Frontal cortex (tissue), 4 donors: ENCODE measurements at regions not wholly inside any gene's neighbourhood (a gene's known extent, or its start where the extent isn't known, plus 50 kb on each side); places are given as distances from the start of the nearest gene placed in this dataset. TPM values are rescaled to one million over a fixed set of nuclear protein-coding genes. Genes with fewer than 3 reads are reported as not detected.

Experiments used
- DNase-seq, 2 donors: peaks; one replicate each; pipeline ENCODE4 v3.0.0; 2012; ENCODE audit warnings: low spot score in 2 of 2
- FAIRE-seq: peaks from 2 replicates; lab custom pipeline; 2012; peaks lifted over from hg19 to GRCh38; lab: Jason Lieb, UNC
- small RNA-seq: library from RNA; depleted of rRNA; stranded (forward); fragments of <200 nt; gene quantifications from one replicate; pipeline ENCODE3, GENCODE V24; 2014
- donor health status: control.
- donor health status: control.
- donor health status: control.

DNA sequence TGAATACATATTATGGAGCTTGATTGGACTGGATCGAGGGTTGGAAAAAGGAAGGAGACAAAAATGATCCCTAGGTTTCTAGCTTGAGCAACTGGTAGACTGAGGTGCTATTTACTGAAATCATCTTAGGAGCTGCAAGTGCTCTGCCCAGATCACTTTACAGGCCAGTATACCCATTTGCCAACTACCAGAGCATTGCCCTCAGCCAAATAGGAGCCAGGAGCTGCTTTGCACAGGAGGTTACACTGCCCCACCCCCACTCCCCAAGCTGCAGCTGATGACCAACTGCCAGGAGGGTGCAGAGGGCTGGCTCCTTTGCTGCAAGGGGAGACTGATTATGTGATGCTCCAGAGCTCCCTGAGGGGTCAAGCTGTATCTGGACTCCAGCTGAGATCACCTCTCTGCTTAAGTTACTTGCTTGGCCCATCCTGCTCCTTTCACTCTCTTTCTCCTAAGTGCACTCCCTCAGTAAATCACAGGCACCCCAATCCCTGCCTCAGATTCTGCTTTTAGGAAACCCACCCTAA lies 275.4 kb downstream of the ZEB1 start:
- no peak for FAIRE-seq
- no peak for DNase-seq

DNA sequence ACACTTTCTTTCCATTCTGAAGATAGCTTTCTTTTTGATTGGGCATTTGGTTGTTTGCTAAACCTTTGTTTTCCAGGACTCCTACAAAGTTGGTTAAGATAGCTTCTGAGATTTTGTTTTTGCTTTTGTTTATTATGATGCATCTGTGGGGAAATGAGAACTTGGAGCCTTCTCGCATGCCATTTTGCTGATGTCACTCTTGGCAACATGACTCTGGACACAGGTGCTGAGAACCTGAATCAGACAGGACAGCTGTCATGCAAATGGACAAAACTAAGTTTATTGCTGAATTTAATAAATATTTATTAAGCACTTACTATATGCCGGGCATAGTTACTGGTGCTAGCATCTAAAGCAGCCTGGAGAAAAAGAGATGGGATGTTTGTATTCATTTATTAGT lies 274.1 kb downstream of the ZEB1 start:
- FAIRE-seq (no peak), DNase-seq (no peak)

DNA sequence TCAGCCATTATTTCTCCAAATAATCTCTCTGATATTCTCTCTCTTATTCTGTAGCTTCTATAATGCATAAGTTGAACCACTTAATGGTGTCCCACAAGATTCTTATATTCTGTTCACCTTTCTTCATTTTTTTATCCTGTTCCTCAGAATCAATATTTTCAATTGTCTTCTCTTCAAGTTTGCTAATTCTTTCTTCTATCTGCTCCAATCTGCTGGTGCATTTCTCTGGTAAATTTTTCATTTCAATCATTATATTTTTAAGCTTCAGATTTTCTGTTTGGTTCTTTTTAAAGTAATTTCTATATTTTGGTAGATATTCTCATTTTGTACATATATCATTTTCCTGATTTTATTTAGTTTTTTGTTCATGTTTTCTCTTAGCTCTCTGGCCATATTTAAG lies 272.6 kb downstream of the ZEB1 start:
- FAIRE-seq = no peak

DNA sequence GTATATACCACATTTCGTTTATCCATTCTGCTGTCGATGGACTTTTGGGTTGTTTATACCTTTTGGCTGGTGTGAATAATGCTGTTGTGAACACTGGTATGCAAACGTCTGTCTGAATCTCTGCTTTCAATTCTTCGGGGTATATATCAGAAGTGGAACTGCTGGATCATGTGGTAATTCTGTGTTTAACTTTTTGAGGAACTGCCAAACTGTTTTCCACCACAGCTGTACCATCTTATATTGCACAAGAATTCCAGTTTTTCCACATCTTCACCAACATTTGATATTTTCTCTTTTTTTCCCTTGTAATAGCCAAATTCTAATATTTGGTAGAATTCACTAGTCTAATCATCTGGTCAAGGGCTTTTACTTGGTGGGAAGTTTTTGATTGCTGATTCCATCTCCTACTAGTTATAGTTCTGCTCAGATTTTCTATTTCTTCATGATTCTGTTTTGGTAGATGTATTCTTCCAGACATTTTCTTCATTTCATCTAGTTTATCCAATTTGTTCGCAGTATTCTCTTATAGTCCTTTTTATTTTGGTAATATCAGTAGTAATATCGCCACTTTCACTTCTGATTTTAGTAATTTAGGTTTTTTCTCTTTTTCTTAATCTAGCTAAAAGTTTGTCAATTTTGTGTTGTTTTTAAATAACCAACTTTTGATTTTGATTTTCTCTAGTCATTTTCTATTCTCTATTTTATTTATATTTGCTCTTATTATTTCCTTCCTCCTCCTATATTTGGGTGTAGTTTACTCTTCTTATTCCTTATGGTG lies 271.2 kb downstream of the ZEB1 start:
- FAIRE-seq (no peak), DNase-seq (no peak)

More for the DNA sequence above, 272.6 kb downstream of the ZEB1 start:
- DNase-seq = no peak

DNA sequence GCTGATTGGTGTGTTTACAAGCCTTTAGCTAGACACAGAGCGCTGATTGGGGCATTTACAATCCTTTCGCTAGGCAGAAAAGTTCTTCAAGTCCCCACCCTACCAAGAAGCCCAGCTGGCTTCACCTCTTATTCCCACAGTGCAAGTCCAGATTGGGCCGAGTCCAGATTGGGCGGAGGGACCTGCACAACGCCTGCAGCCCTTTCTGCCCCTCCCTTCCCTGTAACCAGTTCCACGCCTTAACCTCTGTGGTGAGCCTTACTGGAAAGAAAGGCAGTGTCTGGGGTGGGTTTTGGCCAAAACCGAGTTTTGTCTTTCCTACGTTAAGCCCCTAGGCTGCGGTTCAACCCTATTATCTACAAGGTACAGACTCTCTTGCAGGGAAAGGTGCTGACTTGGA lies 268.7 kb downstream of the ZEB1 start:
- DNase-seq (no peak), FAIRE-seq (no peak)

DNA sequence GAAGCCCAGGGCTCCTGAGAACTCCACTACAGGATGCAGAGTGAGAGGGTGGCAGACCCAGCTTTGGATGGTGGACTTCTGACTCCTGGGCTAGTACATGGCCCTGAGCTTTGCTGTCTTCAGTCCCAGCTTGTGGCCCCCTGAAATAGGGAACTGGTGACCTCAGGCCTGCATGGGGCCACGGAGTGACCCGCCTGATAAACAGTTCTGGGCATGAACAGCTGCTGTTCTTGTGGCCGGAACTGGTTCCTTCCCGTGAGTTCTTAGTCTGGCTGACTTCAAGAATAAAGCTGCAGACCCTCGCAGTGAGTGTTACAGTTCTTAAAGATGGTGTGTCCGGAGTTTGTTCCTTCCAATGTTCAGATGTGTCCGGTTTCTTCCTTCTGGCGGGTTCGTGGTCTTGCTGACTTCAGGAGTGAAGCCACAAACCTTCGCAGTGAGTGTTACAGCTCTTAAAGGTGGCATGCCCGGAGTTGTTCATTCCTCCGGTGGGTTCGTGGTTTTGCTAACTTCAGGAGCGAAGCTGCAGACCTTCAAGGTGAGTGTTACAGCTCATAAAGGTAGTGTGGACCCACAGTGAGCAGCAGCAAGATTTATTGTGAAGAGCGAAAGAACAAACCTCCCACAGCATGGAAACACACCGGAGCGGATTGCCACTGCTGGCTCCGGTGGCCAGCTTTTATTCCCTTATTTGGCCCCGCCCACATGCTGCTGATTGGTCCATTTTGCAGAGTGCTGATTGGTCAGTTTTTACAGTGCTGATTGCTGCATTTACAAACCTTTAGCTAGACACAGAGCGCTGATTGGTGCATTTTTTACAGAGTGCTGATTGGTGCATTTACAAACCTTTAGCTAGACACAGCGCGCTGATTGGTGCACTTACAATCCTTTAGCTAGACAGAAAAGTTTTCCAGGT lies 268.0 kb downstream of the ZEB1 start:
- no peak for FAIRE-seq
- DNase-seq = no peak

DNA sequence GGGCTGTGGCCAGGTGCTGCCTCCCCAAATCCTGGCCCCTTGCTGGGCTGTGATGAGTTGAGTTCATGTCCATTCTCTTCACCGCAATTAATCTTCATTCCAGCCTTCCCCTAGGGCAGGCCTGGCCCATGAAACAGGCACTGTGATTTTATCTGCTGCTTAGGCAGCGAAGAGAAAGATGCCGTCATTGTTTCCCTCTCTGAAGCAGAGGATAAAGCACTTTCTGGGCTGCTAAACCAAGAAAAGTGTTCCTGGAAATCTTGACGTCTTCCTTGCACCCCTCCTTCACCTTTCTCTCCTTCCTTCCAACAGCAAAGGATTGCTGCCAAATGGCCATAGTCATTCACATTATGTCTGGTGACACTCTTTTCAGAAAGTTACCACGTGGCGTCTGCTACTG lies 265.9 kb downstream of the ZEB1 start:
- FAIRE-seq (no peak), DNase-seq (no peak)

DNA sequence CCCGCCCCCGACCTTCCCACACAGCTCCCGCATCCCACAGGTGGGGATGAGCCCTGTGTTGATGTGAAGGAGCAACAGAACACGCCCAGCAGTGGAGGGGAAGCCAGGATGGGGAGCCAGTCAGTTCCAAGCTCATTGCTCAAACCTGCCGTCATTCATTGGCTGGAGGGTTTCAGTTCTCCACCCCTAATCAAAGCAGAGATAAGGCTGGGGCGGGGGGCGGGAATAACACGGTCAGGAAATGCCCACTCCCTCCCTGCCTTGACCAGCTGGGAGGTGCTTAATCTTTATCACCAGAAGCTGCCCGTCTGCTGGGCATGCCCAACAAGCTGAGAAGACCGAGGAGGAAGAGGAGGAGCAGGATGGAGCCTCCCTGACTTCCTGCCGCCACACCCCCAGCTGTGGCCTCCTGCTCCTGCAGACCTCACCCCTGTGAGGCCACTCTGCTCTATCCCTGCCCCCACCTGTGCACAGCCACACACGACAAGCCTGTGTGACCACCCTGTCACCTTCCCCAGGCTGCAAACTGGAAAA lies 265.1 kb downstream of the ZEB1 start:
- no peak for FAIRE-seq

DNA sequence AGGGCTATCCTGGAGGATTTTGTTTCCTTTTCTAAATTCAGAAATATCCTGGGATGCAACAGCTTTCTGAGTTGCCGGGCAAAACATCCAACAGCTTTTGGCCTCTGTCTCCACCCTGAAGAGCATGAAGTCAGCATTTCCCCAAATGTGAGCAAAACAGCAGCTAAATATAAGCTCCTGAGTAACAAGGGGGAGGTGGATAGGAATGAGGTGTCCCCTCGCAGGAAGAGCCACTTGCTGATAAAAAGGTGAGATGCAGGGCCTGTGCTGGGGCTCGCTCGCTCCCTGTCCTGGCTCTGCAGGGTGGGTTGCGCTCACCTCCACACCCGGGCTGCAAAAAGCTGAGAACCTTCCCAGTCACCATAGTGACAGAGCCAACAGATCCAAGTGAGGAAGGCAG lies 264.3 kb downstream of the ZEB1 start:
- no peak for FAIRE-seq
- DNase-seq = no peak

More for the DNA sequence above, 265.1 kb downstream of the ZEB1 start:
- no peak for DNase-seq

DNA sequence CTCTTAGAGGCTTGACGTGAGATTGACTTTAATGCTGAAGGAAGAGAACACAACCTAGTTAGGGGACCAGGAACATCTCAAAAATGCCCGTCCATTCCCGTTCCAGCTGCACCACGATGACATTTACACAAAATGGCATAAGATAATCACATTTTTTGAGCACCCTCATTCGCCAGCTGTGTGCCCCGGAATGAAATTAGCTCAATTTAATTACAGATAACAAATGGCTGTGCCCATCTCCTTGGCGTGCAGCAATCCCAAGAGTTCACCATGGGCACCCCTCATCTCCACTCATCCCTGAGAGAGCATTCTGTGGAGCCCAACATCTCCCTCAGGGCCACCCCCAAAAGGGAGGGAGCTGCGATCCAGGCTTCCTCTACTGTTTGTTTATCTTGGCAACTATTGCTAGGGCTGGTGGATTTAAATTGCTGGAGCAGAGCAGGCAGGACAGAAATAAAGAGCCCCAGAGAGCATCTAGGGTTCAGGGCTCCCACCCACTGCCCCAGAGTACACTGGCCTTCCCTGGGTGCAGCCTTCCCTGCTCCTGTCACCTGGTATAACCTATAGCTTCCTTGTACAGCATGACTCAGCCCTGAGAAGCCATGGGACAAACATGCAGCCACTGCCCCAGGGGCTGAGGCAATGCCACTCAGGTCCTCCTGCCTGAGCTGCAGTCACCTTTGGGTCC lies 263.5 kb downstream of the ZEB1 start:
- no peak for FAIRE-seq
- DNase-seq = no peak

DNA sequence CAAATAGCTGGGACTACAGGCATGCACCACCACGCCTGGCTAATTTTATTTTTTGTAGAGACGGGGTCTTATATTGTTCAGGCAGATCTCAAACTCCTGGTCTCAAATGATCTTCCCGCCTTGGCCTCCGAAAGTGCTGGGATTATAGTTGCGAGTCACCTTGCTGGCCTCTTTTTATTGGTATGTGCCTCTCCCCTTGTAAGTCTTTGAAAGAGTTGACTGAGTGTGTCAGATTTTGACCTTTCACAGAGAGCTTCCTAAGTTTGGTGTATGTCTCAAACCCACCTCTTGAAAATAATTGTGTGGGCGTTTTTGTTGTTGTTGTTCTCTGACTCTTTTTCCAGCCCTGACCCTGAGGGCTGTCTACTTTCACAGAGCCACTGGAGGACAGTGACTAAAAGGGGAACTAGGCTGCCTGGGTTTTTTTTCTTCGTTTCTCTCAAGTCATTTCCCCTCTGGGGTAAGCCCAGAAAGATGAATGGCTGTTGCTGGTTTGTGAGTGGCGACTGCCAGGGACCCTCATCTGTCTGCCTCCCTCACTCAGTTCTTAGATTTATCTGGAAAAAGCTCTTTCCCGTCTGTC lies 262.8 kb downstream of the ZEB1 start:
- FAIRE-seq (no peak), DNase-seq (no peak)

DNA sequence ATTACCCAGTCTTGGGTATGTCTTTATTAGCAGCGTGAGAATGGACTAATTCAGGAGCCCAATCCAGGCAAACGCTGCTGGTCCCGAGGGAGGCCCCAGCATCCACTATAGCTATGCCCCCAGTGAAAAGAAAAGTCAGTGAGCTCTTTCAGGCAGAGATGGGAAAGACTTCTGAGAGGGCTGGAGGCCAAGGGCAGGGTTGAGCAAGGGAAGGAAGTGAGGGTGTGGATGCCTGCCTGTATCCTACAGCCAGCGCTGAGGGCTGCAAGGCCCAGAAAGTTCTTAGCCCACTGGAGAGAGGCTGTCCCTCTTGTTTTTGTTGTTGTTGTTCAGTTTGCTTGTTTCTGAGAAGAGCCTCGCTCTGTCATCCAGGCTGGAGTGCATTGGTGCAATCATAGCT lies 261.6 kb downstream of the ZEB1 start:
- no peak for FAIRE-seq
- DNase-seq = no peak

Small RNAs in the stretch of these regions (small RNA-seq; reads per million reads assigned to genes)
- not detected for gene AL161935.2
